ENCODE measurements at regions not wholly inside any gene's neighbourhood (a gene's known extent, or its start where the extent isn't known, plus 50 kb on each side); places are given as distances from the start of the nearest gene placed in this dataset.

GRCh38 chr7:55274156-55274555 is 91.0 kb upstream of the LANCL2 start:
- Histone ChIP-seq H2BK5ac (ENCODE audit: low read depth, low read length, poor library complexity, severe bottlenecking) (no peak overlapping the region), H3K27me3 (ENCODE audit: control insufficient read depth, insufficient read depth, low read length) (peaks cover 57% of the 10 kb centered on the region), H3K23ac (ENCODE audit: low read depth, low read length) (no peak overlapping the region), H2BK120ac (ENCODE audit: low read depth, low read length) (no peak overlapping the region), H3K4me1 (ENCODE audit: control insufficient read depth, insufficient read depth, low read length) (no peaks in the 10 kb centered on the region), H3K27ac (ENCODE audit: insufficient read depth, low read length) (no peak overlapping the region), H2BK20ac (ENCODE audit: low read depth, low read length) (no peak overlapping the region), H3K9me1 (ENCODE audit: insufficient read depth, low read length) (no peaks in the 10 kb centered on the region), H4K20me1 (ENCODE audit: insufficient read depth, low read length) (no peaks in the 10 kb centered on the region), H3K4me3 (ENCODE audit: insufficient read depth, low read depth, low read length) (no peak overlapping the region), H3K56ac (ENCODE audit: extremely low read depth, insufficient read depth, low read length) (no peak overlapping the region), H4K5ac (ENCODE audit: low read depth, low read length) (no peak overlapping the region), H2AK9ac (replicated peaks; ENCODE audit: low read depth, low read length, poor library complexity) (no peak overlapping the region), H3K4me2 (ENCODE audit: low read depth, low read length) (no peak overlapping the region), H2AK5ac (ENCODE audit: low read depth, low read length) (no peak overlapping the region), H2BK15ac (ENCODE audit: low read depth, low read length) (no peak overlapping the region), H3K4ac (ENCODE audit: low read depth, low read length) (no peak overlapping the region), H2AFZ (replicated peaks; ENCODE audit: low read length, poor library complexity) (no peak overlapping the region), H3K9me3 (ENCODE audit: control insufficient read depth, insufficient read depth, low read length) (no peaks in the 10 kb centered on the region), H3K18ac (ENCODE audit: low read depth, low read length) (no peak overlapping the region), H3K79me1 (ENCODE audit: low read depth in 1 of 2, low read length in 2 of 2) (no peaks in the 10 kb centered on the region), H3K9ac (ENCODE audit: low read depth, low read length) (no peak overlapping the region), H3K36me3 (ENCODE audit: control insufficient read depth, insufficient read depth, low read length) (no peaks in the 10 kb centered on the region), H4K91ac (ENCODE audit: insufficient read depth, low read depth, low read length) (no peak overlapping the region), H3K14ac (replicated peaks; ENCODE audit: low read depth, low read length) (no peak overlapping the region), H4K8ac (ENCODE audit: low read depth in 2 of 2, low read length in 2 of 2) (no peak overlapping the region)
- CTCF ChIA-PET: no interaction called here
- WGBS, 2 experiments (ENCODE audit: extremely low coverage in 2 of 2, insufficient read length in 1 of 2): 73% methylated on average over 5 of the region's 6 CpGs; no CpG with 5 or more reads in 1 of the 2 experiments
- dilution Hi-C loops (cut with HindIII; ENCODE audit: low sequenced_read_pairs, unreplicated experiment): no loop called here
- in situ Hi-C loops (cut with MboI; ENCODE audit: low sequenced_read_pairs): loop anchor here (10.0 kb wide), 1 partner anchor 321 kb away; no protein-coding TSS in a partner anchor
- TF ChIP-seq USF2 (IDR thresholded peaks at IDR 0.05; ENCODE audit: low read depth, low read length) (no peak), ELK1 (IDR thresholded peaks at IDR 0.05; ENCODE audit: borderline replicate concordance, low read depth, low read length) (no peak), NFE2L2 (IDR thresholded peaks at IDR 0.05; ENCODE audit: low read depth, low read length) (no peak), SMC3 (IDR thresholded peaks at IDR 0.05; ENCODE audit: low read depth, low read length) (no peak), RAD21 (IDR thresholded peaks at IDR 0.05; ENCODE audit: low read length) (no peak), MAFK (IDR thresholded peaks at IDR 0.05; ENCODE audit: low read depth, low read length) (no peak), MAZ (IDR thresholded peaks at IDR 0.05; ENCODE audit: borderline replicate concordance, low read depth, low read length) (no peak)
- ATAC-seq (ENCODE audit: low read depth): no peak
- no peak for DNase-seq
- intact Hi-C loops (cut with micrococcal nuclease): no loop called here
- BruUV-seq (replicated peaks): no TSS peak
- POLR2A ChIA-PET (ENCODE audit: unreplicated experiment): no interaction called here

Data from IMR-90 (cell line).